Stomach (tissue), 4 donors: ENCODE measurements at regions not wholly inside any gene's neighbourhood (a gene's known extent, or its start where the extent isn't known, plus 50 kb on each side); places are given as distances from the start of the nearest gene placed in this dataset.

Experiments
- CTCF ChIP-seq, 7 experiments: fragments of 450-650 bp in 4 of 7; fragments of 200-600 bp in 3 of 7; sonication (generic) in 3 of 7; IDR thresholded peaks; one replicate each; pipeline ENCODE4 v1.5.1; 2016 to 2019; ENCODE audit warnings: antibody characterized with exemption in 7 of 7, control low read depth in 2 of 7, mild to moderate bottlenecking in 1 of 7
- POLR2A ChIP-seq, 4 donors: fragments of 450-650 bp; IDR thresholded peaks; one replicate each; pipeline ENCODE4 v1.6.1; 2016; ENCODE audit warnings: antibody characterized with exemption in 4 of 4, control low read depth in 2 of 4, mild to moderate bottlenecking in 1 of 4, moderate library complexity in 1 of 4
- POLR2AphosphoS5 ChIP-seq, 3 donors: sonication (generic); formaldehyde crosslinking; IDR thresholded peaks; one replicate each; pipeline ENCODE4 v1.6.1; 2016; ENCODE audit warnings: antibody characterized with exemption in 3 of 3

GRCh38 chr12:102281231-102281630 is 83.6 kb upstream of the PMCH start:
- TF ChIP-seq POLR2A (IDR thresholded peaks at IDR 0.05) (no peak), CTCF (IDR thresholded peaks at IDR 0.05) (no peak), POLR2AphosphoS5 (IDR thresholded peaks at IDR 0.05) (no peak)
